ENCODE measurements at regions not wholly inside any gene's neighbourhood (a gene's known extent, or its start where the extent isn't known, plus 50 kb on each side); places are given as distances from the start of the nearest gene placed in this dataset.

DNA sequence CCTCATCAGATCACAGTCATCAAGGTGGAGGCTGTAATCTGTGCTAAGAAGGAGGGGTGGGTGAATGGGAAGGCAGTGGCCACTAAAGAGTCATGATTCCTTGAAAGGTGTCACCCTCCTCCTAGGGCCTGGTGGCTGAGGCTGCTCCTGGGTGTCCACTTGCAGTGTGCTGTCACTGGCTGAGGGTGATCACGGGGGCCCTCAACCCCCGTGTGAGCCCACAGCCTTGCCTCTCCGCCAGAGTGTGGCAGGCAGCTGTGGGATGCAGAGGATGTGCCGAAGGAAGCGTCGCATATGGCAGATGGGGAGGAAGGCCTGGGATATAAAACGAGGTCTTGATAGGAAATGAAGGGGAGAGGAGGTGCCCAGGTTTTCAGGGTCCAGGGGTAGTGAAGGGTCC, 476.5 kb downstream of the PTPRU start:
- Histone ChIP-seq H3K36me3 (replicated peaks) (no peaks in the 10 kb centered on the region), H3K4me3 (ENCODE audit: low read depth, low read length) (no peak overlapping the region), H3K27ac (no peak overlapping the region), H3K27me3 (replicated peaks) (no peaks in the 10 kb centered on the region)
- in situ Hi-C loops (cut with HindIII; ENCODE audit: low pct_ligation_motif_present, low sequenced_read_pairs) = loop anchor here (25.0 kb wide), 1 partner anchor 476 kb away; the partner anchor contains the start of genes MECR and PTPRU
- TF ChIP-seq, protein P1, sequence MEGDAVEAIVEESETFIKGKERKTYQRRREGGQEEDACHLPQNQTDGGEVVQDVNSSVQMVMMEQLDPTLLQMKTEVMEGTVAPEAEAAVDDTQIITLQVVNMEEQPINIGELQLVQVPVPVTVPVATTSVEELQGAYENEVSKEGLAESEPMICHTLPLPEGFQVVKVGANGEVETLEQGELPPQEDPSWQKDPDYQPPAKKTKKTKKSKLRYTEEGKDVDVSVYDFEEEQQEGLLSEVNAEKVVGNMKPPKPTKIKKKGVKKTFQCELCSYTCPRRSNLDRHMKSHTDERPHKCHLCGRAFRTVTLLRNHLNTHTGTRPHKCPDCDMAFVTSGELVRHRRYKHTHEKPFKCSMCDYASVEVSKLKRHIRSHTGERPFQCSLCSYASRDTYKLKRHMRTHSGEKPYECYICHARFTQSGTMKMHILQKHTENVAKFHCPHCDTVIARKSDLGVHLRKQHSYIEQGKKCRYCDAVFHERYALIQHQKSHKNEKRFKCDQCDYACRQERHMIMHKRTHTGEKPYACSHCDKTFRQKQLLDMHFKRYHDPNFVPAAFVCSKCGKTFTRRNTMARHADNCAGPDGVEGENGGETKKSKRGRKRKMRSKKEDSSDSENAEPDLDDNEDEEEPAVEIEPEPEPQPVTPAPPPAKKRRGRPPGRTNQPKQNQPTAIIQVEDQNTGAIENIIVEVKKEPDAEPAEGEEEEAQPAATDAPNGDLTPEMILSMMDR (IDR thresholded peaks at IDR 0.05; ENCODE audit: low read depth, low read length, missing control alignments) = no peak
- DNase-seq = no peak

DNA sequence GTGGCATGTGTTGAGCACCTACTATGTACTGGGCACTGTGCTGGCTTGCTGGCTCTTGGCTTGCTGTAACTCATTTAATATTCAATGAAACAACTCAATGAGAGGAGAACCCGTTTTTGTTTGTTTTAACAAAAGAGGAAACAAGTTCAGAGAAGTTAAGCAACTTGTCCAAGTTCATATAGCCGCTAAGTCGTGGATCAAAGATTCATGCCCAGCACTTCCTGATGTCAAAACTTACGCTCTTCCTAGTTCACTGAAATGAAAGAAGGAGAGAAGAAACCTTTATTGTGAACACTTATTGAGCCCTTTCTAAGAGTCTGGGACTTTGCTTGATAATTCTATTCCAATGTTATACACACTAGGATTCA, 475.9 kb downstream of the PTPRU start:
- no peaks in the 10 kb centered on the region for H3K27me3 ChIP-seq (replicated peaks)
- in situ Hi-C loops (cut with HindIII; ENCODE audit: low pct_ligation_motif_present, low sequenced_read_pairs) = loop anchor here (25.0 kb wide), 1 partner anchor 475 kb away; the partner anchor contains the start of genes MECR and PTPRU
- H3K27ac ChIP-seq = no peak overlapping the region
- TF ChIP-seq, protein P1 (IDR thresholded peaks at IDR 0.05; ENCODE audit: low read depth, low read length, missing control alignments) = no peak
- H3K4me3 ChIP-seq (ENCODE audit: low read depth, low read length) = no peak overlapping the region
- no peak for DNase-seq
- no peaks in the 10 kb centered on the region for H3K36me3 ChIP-seq (replicated peaks)

- no peaks in the 10 kb centered on the region for H3K27me3 ChIP-seq (replicated peaks)
- TF ChIP-seq, protein P1 (IDR thresholded peaks at IDR 0.05; ENCODE audit: low read depth, low read length, missing control alignments) = no peak
- no peaks in the 10 kb centered on the region for H3K36me3 ChIP-seq (replicated peaks)
- H3K27ac ChIP-seq = no peak overlapping the region
- peak; percentile 73 for DNase-seq
- no peak overlapping the region for H3K4me3 ChIP-seq (ENCODE audit: low read depth, low read length)
- in situ Hi-C loops (cut with HindIII; ENCODE audit: low pct_ligation_motif_present, low sequenced_read_pairs) = loop anchor here (25.0 kb wide), 1 partner anchor 474 kb away; the partner anchor contains the start of genes MECR and PTPRU
These were observed 475.4 kb downstream of the PTPRU start for GRCh38 chr1:29711582-29712283.

DNA sequence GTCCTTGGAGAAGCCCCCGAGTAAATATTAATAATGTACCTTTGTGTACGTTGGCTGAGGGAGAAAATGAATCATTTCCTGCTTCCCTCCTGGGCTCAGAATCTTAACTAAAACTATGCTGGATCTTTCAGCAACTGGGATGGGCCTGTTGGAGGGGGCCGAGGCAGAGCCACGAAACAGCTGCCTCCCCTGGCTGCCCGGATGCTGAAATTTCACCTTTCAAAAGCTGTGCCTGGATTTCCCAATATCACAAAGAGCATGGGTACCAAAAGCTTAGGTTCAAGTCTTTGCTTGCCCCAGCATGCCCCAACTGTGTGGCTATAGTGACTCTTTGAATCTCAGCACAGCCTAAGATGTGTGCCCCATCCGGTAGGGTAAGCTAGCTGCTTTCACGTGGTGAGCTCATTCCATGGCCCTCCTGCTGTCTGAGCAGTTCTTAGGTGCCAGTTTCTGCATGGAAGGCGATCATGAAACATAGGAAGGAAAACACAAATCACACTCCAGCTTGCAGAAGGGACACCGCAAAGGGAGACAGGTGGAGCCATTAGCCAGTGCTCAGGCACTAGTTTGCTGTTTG, 473.5 kb downstream of the PTPRU start:
- Histone ChIP-seq H3K27ac (peak overlapping the region; percentile 56), H3K36me3 (replicated peaks) (no peaks in the 10 kb centered on the region), H3K27me3 (replicated peaks) (no peaks in the 10 kb centered on the region), H3K4me3 (ENCODE audit: low read depth, low read length) (no peak overlapping the region)
- TF ChIP-seq, protein P1 (IDR thresholded peaks at IDR 0.05; ENCODE audit: low read depth, low read length, missing control alignments) = no peak
- DNase-seq = peak; percentile 22
- in situ Hi-C loops (cut with HindIII; ENCODE audit: low pct_ligation_motif_present, low sequenced_read_pairs) = loop anchor here (25.0 kb wide), 1 partner anchor 472 kb away; the partner anchor contains the start of genes MECR and PTPRU

DNA sequence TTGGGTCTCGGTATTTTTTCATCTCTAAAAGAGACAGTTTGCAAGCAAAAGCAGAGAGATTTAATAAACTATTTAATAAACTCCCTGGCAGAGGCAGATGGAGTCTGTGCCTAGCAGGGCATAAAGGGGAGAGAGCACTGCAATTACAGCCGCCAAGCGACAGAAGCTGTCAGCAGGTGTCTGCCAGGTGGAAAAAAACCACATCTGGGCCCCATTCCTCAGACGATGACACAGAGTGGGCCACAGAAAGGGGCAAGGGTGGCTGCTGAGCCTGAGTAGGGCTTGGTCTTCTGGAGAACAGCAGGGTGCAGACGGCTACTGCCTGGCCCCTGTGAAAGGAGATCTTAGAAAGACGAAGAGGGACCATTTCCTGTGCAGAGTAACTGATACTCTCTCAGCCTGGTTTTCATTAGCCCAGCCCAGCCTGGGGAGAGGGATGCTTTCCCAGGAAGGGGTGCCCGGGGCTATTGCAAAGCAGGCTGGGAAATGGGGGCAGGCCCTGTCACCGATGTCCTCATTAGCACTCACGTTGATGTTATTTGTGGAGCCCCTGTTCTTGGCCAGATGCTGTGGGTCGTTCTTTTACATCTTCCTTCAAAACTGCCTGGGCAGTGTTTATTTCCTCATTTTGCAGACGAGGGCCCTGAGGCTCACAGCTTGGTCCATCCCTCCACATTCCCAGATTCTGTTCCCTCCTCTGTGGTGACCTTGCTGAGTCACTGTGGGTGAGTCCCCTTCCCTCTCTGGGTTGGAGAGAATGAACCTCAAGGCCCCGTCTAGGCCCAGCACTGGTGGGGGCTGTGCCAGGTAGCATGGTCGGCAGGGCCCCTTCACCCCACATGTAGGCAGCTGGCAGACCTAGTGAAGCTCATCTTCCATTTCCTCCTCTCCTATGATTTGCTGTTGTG, 472.7 kb downstream of the PTPRU start:
- Histone ChIP-seq H3K4me3 (ENCODE audit: low read depth, low read length) (no peak overlapping the region), H3K27ac (peak overlapping the region; percentile 56), H3K36me3 (replicated peaks) (no peaks in the 10 kb centered on the region), H3K27me3 (replicated peaks) (no peaks in the 10 kb centered on the region)
- TF ChIP-seq, protein P1 (IDR thresholded peaks at IDR 0.05; ENCODE audit: low read depth, low read length, missing control alignments) = no peak
- in situ Hi-C loops (cut with HindIII; ENCODE audit: low pct_ligation_motif_present, low sequenced_read_pairs) = loop anchor here (25.0 kb wide), 1 partner anchor 472 kb away; the partner anchor contains the start of genes MECR and PTPRU
- DNase-seq = peak; percentile 34
